ENCODE measurements at regions not wholly inside any gene's neighbourhood (a gene's known extent, or its start where the extent isn't known, plus 50 kb on each side); places are given as distances from the start of the nearest gene placed in this dataset.

DNA sequence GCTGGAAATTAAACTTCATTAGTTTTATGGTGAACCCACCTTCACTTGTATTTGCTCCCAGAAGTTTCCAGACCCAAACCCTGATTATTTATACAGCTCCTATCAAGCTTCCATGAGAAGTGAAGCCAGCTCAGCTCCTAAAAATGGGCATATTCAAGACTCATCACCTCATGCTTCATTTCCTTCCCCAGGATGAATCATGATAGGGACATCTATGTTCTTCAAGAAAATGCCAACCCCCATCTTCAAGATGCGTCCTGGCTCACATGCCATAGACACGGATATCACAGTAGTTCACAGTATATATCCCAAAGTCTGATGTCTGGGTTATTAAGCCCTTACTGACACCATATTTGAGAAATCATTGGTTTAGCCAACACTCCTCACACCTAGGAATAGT, 217.6 kb downstream of the NPR3 start:
- TF ChIP-seq POLR2A (IDR thresholded peaks at IDR 0.05; ENCODE audit: low read depth) (no peak), EP300 (IDR thresholded peaks at IDR 0.05) (no peak)

All from esophagus muscularis mucosa (tissue), 2 donors.